ENCODE measurements at regions not wholly inside any gene's neighbourhood (a gene's known extent, or its start where the extent isn't known, plus 50 kb on each side); places are given as distances from the start of the nearest gene placed in this dataset.

DNA sequence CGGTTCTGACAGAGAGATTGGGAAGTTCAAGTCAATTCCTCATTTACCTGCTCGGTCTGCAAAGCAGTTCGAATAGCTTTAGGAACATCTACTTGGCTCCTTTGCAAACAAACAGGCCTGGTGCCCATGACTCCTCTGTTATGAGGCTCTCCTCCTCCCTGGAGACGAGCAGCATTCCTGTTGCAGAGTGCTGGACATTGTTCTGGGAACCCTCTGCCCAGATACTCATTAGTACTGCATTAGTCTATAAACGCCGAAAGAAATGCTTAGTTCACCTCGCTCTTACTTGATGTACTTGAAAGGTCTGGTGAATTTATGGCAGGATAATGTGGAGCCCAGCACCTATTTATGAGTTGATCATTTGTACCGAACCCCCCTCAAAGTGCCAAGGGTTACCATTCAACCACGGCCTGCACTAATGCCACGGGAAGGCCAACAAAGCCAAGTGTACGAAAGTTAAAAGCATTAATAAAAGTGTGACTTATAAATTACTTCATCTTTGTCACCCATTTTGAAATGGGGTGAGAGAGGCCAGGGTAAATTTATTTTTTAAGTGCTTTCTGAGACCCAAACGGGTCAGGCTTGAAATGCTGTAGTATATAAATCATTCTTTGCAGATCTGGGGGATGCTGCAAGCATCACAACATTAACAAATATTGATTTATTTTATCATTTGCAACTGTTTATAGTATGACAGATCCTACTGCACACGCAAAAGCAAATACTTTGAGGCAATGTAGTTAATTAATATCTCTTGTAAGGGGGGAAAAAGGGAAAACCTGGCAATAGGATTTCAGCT is 478.9 kb upstream of the PSMD7 start:
- no peak for DNase-seq (ENCODE audit: low read depth)
- in situ Hi-C loops (cut with HindIII; ENCODE audit: low sequenced_read_pairs): no loop called here
- H3K4me3 ChIP-seq (ENCODE audit: low read depth, low read length): no peak overlapping the region
- TF ChIP-seq, protein P1, sequence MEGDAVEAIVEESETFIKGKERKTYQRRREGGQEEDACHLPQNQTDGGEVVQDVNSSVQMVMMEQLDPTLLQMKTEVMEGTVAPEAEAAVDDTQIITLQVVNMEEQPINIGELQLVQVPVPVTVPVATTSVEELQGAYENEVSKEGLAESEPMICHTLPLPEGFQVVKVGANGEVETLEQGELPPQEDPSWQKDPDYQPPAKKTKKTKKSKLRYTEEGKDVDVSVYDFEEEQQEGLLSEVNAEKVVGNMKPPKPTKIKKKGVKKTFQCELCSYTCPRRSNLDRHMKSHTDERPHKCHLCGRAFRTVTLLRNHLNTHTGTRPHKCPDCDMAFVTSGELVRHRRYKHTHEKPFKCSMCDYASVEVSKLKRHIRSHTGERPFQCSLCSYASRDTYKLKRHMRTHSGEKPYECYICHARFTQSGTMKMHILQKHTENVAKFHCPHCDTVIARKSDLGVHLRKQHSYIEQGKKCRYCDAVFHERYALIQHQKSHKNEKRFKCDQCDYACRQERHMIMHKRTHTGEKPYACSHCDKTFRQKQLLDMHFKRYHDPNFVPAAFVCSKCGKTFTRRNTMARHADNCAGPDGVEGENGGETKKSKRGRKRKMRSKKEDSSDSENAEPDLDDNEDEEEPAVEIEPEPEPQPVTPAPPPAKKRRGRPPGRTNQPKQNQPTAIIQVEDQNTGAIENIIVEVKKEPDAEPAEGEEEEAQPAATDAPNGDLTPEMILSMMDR (IDR thresholded peaks at IDR 0.05; ENCODE audit: low read depth, low read length, missing control alignments): no peak

DNA sequence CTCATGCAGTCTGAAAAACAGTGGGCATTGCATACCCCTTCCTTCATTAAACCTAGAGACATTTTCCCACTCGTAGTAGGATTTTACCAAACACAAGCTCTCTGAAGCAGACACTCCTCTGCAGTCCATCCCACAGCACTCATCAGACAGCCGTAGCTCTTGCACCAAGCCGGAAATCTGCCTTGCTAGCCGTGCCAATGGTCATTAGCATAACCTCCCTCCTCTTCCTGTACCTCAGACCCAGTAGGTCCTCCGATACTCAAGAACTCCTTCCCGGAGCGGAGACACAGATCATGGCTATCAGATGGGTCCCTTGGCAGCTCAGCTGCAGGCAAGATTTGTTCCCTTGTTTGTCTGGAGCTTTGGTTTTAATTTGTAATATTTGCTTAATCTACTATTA is 483.1 kb upstream of the PSMD7 start:
- TF ChIP-seq, protein P1 (IDR thresholded peaks at IDR 0.05; ENCODE audit: low read depth, low read length, missing control alignments): no peak
- in situ Hi-C loops (cut with HindIII; ENCODE audit: low sequenced_read_pairs): no loop called here
- H3K4me3 ChIP-seq (ENCODE audit: low read depth, low read length): no peak overlapping the region
- no peak for DNase-seq (ENCODE audit: low read depth)

DNA sequence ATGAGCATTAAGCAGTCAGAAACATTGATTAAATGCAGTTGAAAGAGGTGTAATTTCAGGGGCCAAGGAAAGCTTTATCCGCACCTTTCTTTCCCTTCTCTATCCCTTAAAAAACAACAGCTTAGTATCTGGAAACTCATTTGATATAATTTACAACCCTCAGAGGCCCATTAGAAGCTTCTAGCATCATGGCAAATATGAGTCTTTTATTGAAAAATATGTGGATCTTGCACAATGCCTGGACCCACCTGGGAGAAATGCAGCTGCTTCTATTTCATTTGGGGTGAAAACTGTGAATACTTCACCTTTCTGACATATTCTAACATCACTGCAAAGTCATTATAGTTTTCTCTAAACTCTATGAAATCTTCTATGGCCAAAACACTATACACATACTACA is 492.2 kb upstream of the PSMD7 start:
- no peak for DNase-seq (ENCODE audit: low read depth)
- H3K4me3 ChIP-seq (ENCODE audit: low read depth, low read length): no peak overlapping the region
- in situ Hi-C loops (cut with HindIII; ENCODE audit: low sequenced_read_pairs): loop anchor here (10.0 kb wide), 1 partner anchor 50 kb away; no protein-coding TSS in a partner anchor
- TF ChIP-seq, protein P1 (IDR thresholded peaks at IDR 0.05; ENCODE audit: low read depth, low read length, missing control alignments): no peak

DNA sequence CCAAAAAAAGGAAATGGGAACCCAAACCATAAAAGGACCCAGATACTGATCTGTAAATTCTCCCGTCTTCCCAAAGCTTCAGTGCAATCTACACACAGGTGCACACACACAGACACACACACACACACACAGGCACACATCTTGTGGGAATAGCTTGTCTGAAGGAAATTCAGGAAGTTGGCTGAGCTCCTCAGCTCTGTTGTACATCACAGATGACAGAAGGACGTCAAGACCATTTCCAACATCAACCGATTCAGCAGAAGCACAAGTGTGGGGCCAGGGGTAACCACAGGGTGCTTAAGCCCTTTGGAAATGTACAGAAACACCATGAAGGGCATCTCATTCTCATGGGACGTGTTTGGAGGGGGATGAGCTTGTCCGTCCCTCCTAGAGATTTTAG is 498.1 kb upstream of the PSMD7 start:
- no peak for DNase-seq (ENCODE audit: low read depth)
- no peak overlapping the region for H3K4me3 ChIP-seq (ENCODE audit: low read depth, low read length)
- TF ChIP-seq, protein P1 (IDR thresholded peaks at IDR 0.05; ENCODE audit: low read depth, low read length, missing control alignments): no peak
- in situ Hi-C loops (cut with HindIII; ENCODE audit: low sequenced_read_pairs): no loop called here

DNA sequence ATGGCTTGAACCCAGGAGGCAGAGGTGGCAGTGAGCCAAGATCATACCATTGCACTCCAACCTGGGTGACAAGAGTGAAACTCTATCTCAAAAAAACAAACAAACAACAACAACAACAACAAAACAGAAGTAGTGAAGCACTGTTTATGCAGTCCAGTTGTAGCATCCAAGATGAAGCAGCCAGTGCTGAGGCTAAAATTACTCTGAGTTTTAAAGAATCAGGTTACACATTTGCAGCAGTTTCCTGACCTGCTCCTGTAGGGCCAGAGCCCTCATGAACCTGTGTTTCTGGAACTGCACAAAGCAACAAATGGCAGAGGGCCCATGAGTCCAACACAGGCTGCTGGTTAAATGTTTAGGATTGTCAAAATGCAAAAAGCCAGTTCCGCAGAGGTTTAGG is 499.5 kb upstream of the PSMD7 start:
- H3K4me3 ChIP-seq (ENCODE audit: low read depth, low read length): no peak overlapping the region
- in situ Hi-C loops (cut with HindIII; ENCODE audit: low sequenced_read_pairs): no loop called here
- TF ChIP-seq, protein P1 (IDR thresholded peaks at IDR 0.05; ENCODE audit: low read depth, low read length, missing control alignments): no peak
- DNase-seq (ENCODE audit: low read depth): no peak

DNA sequence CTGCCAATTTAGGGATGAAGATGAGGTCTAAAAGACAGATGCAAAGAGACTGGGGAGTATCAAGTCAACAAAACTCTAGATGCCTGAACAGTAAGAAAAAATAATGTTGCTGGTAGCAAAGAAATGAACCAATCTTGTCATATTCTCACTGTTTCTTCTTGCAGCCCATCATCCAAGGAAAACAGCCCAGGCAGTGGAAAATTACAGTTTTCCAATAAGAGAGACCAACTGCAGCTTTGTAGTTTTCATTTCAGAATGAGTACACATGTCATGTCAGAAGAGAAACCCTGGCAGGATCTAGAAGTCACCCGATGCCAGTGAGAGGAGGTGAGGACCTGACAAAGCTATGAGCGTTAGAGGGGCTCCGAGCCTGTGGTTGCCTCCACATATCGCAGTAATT is 500.4 kb upstream of the PSMD7 start:
- no peak overlapping the region for H3K4me3 ChIP-seq (ENCODE audit: low read depth, low read length)
- TF ChIP-seq, protein P1 (IDR thresholded peaks at IDR 0.05; ENCODE audit: low read depth, low read length, missing control alignments): no peak
- in situ Hi-C loops (cut with HindIII; ENCODE audit: low sequenced_read_pairs): no loop called here
- DNase-seq (ENCODE audit: low read depth): no peak

Data from astrocyte of the cerebellum (primary cell).